Body of pancreas (tissue), 4 donors: ENCODE measurements at regions not wholly inside any gene's neighbourhood (a gene's known extent, or its start where the extent isn't known, plus 50 kb on each side); places are given as distances from the start of the nearest gene placed in this dataset.

Experiments used
- ATAC-seq: fragments of 150-250 bp; one replicate; pipeline ENCODE4 v1.9.1; 2016
- DNase-seq, 4 donors: peaks; one replicate each; pipeline ENCODE4 v3.0.0-alpha.2; 2019
- H3K27ac ChIP-seq, 4 donors: fragments of 200-600 bp; sonication (generic); 1 replicate in 3 of 4; 2 replicates in 1 of 4; pipeline versions ENCODE4 v1.5.1 to v1.6.1; 2016 to 2019; ENCODE audit warnings: mild to moderate bottlenecking in 1 of 4, mixed read lengths in 1 of 4, moderate library complexity in 1 of 4
- H3K27me3 ChIP-seq, 2 donors: fragments of 200-600 bp; sonication (generic); one replicate each; pipeline ENCODE4 v1.6.0; 2016; ENCODE audit warnings: mild to moderate bottlenecking in 1 of 2
- H3K36me3 ChIP-seq, 2 donors: fragments of 200-600 bp; sonication (generic); replicated peaks in 1 of 2; 2 replicates each; pipeline ENCODE4 v1.5.1; 2016; ENCODE audit warnings: low read depth in 2 of 2; ENCODE audit not compliant: insufficient read depth in 1 of 2
- H3K4me1 ChIP-seq: fragments of 200-600 bp; sonication (generic); one replicate; pipeline ENCODE4 v1.6.0; 2016
- H3K4me3 ChIP-seq, 2 donors: fragments of 200-600 bp; sonication (generic); 1 replicate in 1 of 2; 2 replicates in 1 of 2; pipeline ENCODE4 v1.5.1; 2016 to 2019
- H3K9me3 ChIP-seq, 3 donors: fragments of 200-600 bp; sonication (generic); 1 replicate in 2 of 3; 2 replicates in 1 of 3; pipeline ENCODE4 v1.5.1; 2016
- POLR2A ChIP-seq, 3 donors: fragments of 450-650 bp; IDR thresholded peaks; one replicate each; pipeline ENCODE4 v1.6.1; 2016; ENCODE audit warnings: antibody characterized with exemption in 3 of 3, mild to moderate bottlenecking in 2 of 3
- WGBS, 2 donors: methylation state at CpG; one replicate each; pipeline ENCODE4 v1.1.5; 2017; 5-methylcytosine and 5-hydroxymethylcytosine counted together
- intact Hi-C: fragments of 100-400 bp; cut with DNase I; formaldehyde crosslinking; loops from one replicate; pipeline ENCODE4 v1.15.1; 2023
- TF ChIP-seq, protein P1 (sequence below), 7 experiments: fragments of 450-650 bp in 4 of 7; fragments of 200-600 bp in 3 of 7; sonication (generic) in 3 of 7; IDR thresholded peaks; one replicate each; pipeline ENCODE4 v1.5.1; 2016 to 2019; ENCODE audit warnings: antibody characterized with exemption in 7 of 7

DNA sequence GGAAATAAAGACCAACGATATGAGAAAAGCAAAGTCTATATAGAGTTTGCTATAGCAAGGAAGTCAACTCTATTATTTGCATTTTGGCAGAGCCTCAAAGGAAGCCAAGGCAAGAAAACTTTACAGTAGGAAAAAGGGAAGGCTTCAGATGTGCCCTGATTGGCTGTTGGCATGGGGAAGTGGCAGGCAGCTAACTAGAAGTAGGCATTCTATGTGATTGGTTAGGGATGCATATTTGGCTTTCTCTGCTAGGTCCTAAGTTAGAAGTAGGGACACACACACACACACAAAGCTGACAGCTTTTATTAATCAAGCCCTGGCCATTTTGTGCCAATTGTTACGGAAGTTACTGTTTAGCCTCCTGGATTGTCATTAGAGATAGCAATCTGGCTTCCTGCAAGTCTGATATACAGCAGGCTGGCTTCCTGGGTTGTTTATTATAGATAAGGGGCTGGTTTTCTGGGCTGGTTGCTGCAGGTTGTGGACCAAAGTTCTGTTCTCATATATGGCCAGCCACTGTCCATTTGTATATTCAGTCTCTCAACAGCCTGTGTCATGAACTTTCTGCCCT, 308.1 kb upstream of the GRAMD2B start:
- no peak for ATAC-seq
- 52 to 56% methylated on average over 2 of the region's 2 CpGs for WGBS, 2 donors
- intact Hi-C loops = no loop called here

DNA sequence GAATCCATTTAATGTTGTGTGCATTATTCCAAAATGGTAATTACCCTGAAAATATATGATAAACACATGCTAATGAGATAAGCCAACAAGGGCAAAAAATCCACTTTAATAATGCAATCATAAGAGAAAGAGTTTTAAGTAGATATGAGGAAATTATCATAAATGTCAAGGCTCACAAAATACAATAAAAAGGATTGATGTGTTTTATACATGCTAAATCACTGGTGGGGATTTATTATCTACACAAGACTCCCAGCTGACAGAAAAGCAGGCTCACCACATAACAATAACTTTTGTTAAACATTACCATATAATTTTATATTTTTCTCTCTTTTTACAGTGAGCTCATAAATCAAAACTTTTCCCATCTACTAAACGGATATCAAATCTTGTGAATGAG, 306.2 kb upstream of the GRAMD2B start:
- ATAC-seq = no peak
- H3K36me3 ChIP-seq = no peaks in the 10 kb centered on the region
- no peak for DNase-seq
- TF ChIP-seq POLR2A (IDR thresholded peaks at IDR 0.05) = no peak
- TF ChIP-seq, protein P1, sequence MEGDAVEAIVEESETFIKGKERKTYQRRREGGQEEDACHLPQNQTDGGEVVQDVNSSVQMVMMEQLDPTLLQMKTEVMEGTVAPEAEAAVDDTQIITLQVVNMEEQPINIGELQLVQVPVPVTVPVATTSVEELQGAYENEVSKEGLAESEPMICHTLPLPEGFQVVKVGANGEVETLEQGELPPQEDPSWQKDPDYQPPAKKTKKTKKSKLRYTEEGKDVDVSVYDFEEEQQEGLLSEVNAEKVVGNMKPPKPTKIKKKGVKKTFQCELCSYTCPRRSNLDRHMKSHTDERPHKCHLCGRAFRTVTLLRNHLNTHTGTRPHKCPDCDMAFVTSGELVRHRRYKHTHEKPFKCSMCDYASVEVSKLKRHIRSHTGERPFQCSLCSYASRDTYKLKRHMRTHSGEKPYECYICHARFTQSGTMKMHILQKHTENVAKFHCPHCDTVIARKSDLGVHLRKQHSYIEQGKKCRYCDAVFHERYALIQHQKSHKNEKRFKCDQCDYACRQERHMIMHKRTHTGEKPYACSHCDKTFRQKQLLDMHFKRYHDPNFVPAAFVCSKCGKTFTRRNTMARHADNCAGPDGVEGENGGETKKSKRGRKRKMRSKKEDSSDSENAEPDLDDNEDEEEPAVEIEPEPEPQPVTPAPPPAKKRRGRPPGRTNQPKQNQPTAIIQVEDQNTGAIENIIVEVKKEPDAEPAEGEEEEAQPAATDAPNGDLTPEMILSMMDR (IDR thresholded peaks at IDR 0.05) = no peak
- H3K4me3 ChIP-seq = no peak overlapping the region
- H3K27ac ChIP-seq = no peak overlapping the region
- intact Hi-C loops = no loop called here
- H3K27me3 ChIP-seq = no peaks in the 10 kb centered on the region
- H3K9me3 ChIP-seq = peaks cover 0 to 5% (median 0%) of the 10 kb centered on the region in 3 donors
- WGBS, 2 donors = 16 to 20% methylated on average over 1 of the region's 1 CpG
- no peaks in the 10 kb centered on the region for H3K4me1 ChIP-seq

More for the DNA sequence above, 308.1 kb upstream of the GRAMD2B start:
- Histone ChIP-seq H3K27me3 (no peaks in the 10 kb centered on the region), H3K27ac (no peak overlapping the region), H3K4me1 (no peaks in the 10 kb centered on the region), H3K9me3 (peaks cover 0 to 5% (median 0%) of the 10 kb centered on the region in 3 donors), H3K36me3 (no peaks in the 10 kb centered on the region), H3K4me3 (no peak overlapping the region)
- TF ChIP-seq POLR2A (IDR thresholded peaks at IDR 0.05) = no peak
- TF ChIP-seq, protein P1 (IDR thresholded peaks at IDR 0.05) = no peak
- no peak for DNase-seq

DNA sequence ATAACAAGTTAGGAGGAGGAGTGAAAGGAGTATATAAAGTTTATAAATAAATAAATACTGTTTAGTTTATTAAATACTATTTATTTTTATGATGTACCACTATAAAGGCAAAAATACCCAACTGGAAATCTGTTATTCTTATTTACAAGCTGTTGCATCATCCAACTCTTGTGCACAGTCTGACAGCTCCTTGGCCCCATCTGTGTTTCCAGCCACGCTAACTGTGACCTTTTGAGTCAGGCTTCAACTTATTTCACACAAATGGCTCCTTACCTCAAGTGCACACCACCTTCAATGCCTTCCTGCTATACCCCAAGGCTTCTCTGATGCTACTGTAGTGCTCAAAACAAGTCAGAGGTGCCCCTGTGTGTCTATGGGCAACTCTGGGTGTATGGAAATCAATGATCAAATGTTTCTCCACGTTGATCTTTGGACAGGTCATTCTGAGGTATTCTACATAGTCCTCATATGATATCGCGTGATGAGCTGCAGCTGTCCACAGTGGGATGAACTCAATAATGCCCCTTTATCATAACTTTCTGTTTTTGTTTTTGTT, 303.2 kb upstream of the GRAMD2B start:
- H3K4me3 ChIP-seq = no peak overlapping the region
- no peaks in the 10 kb centered on the region for H3K27me3 ChIP-seq
- ATAC-seq = no peak
- no peaks in the 10 kb centered on the region for H3K4me1 ChIP-seq
- H3K9me3 ChIP-seq = no peaks in the 10 kb centered on the region
- H3K27ac ChIP-seq = no peak overlapping the region
- no peak for DNase-seq
- no peak for TF ChIP-seq POLR2A (IDR thresholded peaks at IDR 0.05)
- TF ChIP-seq, protein P1 (IDR thresholded peaks at IDR 0.05) = no peak
- WGBS, 2 donors = 69 to 70% methylated on average over 4 of the region's 4 CpGs
- intact Hi-C loops = no loop called here
- H3K36me3 ChIP-seq = no peaks in the 10 kb centered on the region

DNA sequence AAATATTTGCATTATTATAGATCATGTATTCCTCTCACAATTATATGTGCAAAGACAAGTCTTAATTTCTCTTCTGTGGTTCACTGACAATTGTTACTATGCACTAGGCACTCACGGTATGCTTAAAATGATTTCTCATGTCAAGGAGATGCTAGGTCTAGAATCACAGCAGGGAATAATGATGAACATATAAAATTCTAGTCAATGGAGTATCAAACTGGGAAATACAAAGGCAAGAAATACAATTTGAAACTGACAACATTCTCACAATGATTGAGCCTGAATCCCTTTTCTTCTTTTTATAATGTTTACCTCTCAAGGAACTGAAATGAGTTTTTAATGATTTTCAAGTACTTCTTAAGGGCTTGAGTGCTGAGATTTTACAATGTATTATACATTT, 302.3 kb upstream of the GRAMD2B start:
- TF ChIP-seq POLR2A (IDR thresholded peaks at IDR 0.05) = no peak
- TF ChIP-seq, protein P1 (IDR thresholded peaks at IDR 0.05) = no peak
- no peaks in the 10 kb centered on the region for H3K36me3 ChIP-seq

DNA sequence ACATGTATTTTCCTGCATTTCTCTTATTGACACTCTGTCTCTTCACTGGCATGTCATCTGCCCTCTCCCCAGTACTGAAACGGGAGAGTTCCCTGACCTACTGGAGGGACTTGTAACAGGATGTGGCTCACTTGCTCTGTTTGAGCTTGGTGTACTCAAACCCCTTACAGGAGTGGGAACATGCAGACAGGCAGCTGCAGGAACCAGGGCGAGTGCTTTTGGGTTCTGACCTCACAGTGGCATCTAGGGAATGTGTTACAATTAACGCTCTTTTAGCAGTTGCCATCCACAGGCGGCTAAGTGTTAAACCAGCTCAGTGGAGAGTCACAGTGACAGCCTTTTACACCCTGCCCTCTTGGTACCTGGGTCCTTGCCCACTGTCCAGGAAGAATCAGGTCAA, 300.3 kb upstream of the GRAMD2B start:
- no peak for TF ChIP-seq POLR2A (IDR thresholded peaks at IDR 0.05)
- TF ChIP-seq, protein P1 (IDR thresholded peaks at IDR 0.05) = no peak
- no peaks in the 10 kb centered on the region for H3K27me3 ChIP-seq
- no peaks in the 10 kb centered on the region for H3K36me3 ChIP-seq
- DNase-seq (no peak), ATAC-seq (no peak)
- no peak overlapping the region for H3K27ac ChIP-seq
- intact Hi-C loops = no loop called here
- no peak overlapping the region for H3K4me3 ChIP-seq
- no peaks in the 10 kb centered on the region for H3K4me1 ChIP-seq
- H3K9me3 ChIP-seq = no peaks in the 10 kb centered on the region
- WGBS, 2 donors = 62 to 72% methylated on average over 4 of the region's 4 CpGs

More for the DNA sequence above, 302.3 kb upstream of the GRAMD2B start:
- Histone ChIP-seq H3K27ac (no peak overlapping the region), H3K27me3 (no peaks in the 10 kb centered on the region), H3K9me3 (no peaks in the 10 kb centered on the region), H3K4me1 (no peaks in the 10 kb centered on the region), H3K4me3 (no peak overlapping the region)
- ATAC-seq (no peak), DNase-seq (no peak)
- 94 to 95% methylated on average over 1 of the region's 1 CpG for WGBS, 2 donors
- intact Hi-C loops = no loop called here
